Immature natural killer cell (primary cell): ENCODE measurements at regions not wholly inside any gene's neighbourhood (a gene's known extent, or its start where the extent isn't known, plus 50 kb on each side); places are given as distances from the start of the nearest gene placed in this dataset.

Experiments
- DNase-seq, 3 donors: peaks; one replicate each; pipeline ENCODE4 v3.0.0; 2022; ENCODE audit warnings: mixed read lengths in 1 of 3
- H3K27ac Mint-ChIP-seq, 6 donors: one replicate each; pipeline ENCODE4 v1.8.0; 2020; ENCODE audit warnings: mixed read lengths in 6 of 6, mild to moderate bottlenecking in 5 of 6, inconsistent platforms in 4 of 6, moderate library complexity in 3 of 6
- H3K27me3 Mint-ChIP-seq, 3 donors: one replicate each; pipeline ENCODE4 v1.8.0; 2020 to 2021; ENCODE audit warnings: low read depth in 3 of 3, mild to moderate bottlenecking in 3 of 3, mixed read lengths in 3 of 3, moderate library complexity in 3 of 3, inconsistent platforms in 1 of 3
- H3K36me3 Mint-ChIP-seq, 3 donors: one replicate each; pipeline ENCODE4 v1.8.0; 2020; ENCODE audit warnings: mixed read lengths in 3 of 3, inconsistent platforms in 2 of 3, mild to moderate bottlenecking in 2 of 3
- H3K4me1 Mint-ChIP-seq, 2 donors: one replicate each; pipeline ENCODE4 v1.8.0; 2020; ENCODE audit warnings: inconsistent platforms in 2 of 2, mild to moderate bottlenecking in 2 of 2, mixed read lengths in 2 of 2, moderate library complexity in 1 of 2
- H3K4me3 Mint-ChIP-seq, 5 donors: one replicate each; pipeline ENCODE4 v1.8.0; 2020; ENCODE audit warnings: mild to moderate bottlenecking in 5 of 5, mixed read lengths in 5 of 5, inconsistent platforms in 3 of 5, moderate library complexity in 3 of 5
- H3K9me3 Mint-ChIP-seq, 6 donors: one replicate each; pipeline ENCODE4 v1.8.0; 2020; ENCODE audit warnings: mild to moderate bottlenecking in 6 of 6, mixed read lengths in 6 of 6, inconsistent platforms in 4 of 6, moderate library complexity in 3 of 6

- Mint-ChIP-seq H3K27me3 (peaks cover 0 to 4% (median 2%) of the 10 kb centered on the region in 3 donors), H3K9me3 (peaks cover 0 to 7% (median under 1%) of the 10 kb centered on the region in 6 donors), H3K4me3 (no peak overlapping the region), H3K4me1 (no peaks in the 10 kb centered on the region), H3K27ac (no peak overlapping the region), H3K36me3 (no peaks in the 10 kb centered on the region)
- DNase-seq, result no peak
Measured at GRCh38 chr18:78169174-78169864, 810.3 kb upstream of the SALL3 start.

DNA sequence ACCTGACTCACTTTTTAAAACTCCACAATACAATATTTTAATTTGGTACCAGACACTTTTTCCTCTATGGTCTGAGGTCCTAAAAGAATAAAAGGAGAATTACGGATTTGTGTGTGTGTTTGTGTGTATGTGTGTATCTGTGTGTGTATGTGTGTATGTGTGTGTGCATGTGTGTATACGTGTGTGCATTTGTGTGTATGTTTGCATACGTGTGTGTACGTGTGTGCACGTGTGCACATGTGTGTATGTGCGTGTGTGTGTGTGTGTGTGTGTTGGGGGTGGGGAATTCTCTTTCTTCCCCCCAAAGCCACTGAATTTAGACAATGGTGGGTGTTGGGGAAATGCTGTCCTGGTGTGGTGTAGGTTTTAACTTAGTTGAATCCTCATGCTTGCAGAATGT lies 807.7 kb upstream of the SALL3 start:
- DNase-seq, result no peak
- H3K4me3 Mint-ChIP-seq, result no peak overlapping the region
- no peaks in the 10 kb centered on the region for H3K36me3 Mint-ChIP-seq
- no peaks in the 10 kb centered on the region for H3K4me1 Mint-ChIP-seq
- H3K27me3 Mint-ChIP-seq, result peaks cover 0 to 4% (median 4%) of the 10 kb centered on the region in 3 donors
- H3K27ac Mint-ChIP-seq, result no peak overlapping the region
- peaks cover 0 to 8% (median 3%) of the 10 kb centered on the region in 6 donors for H3K9me3 Mint-ChIP-seq

DNA sequence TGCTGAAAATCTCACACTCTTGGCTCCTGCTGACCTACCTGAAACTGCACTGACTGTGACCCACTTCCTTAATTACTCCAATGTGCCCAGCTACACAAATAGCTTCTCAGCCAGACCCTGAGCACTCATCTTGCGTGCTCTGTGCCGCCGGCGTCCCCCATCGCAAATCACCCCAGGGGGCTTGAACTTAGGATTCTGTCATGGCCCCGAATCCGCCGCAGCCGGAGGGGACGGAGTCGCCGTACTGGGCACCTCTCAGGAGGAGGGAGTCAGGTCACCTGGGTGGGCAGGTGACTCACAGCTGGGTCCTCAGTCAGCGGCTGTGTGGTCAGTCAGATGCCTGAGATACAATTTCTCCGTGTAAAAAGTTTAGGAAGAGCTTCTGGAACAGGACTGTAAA lies 804.9 kb upstream of the SALL3 start:
- H3K4me3 Mint-ChIP-seq, result no peak overlapping the region
- no peak overlapping the region for H3K27ac Mint-ChIP-seq
- no peak for DNase-seq
- no peaks in the 10 kb centered on the region for H3K4me1 Mint-ChIP-seq
- H3K27me3 Mint-ChIP-seq, result peaks cover 0 to 6% (median 4%) of the 10 kb centered on the region in 3 donors
- H3K9me3 Mint-ChIP-seq, result peaks cover 0 to 8% (median 0%) of the 10 kb centered on the region in 6 donors
- H3K36me3 Mint-ChIP-seq, result no peaks in the 10 kb centered on the region

- no peak overlapping the region for H3K4me3 Mint-ChIP-seq
- DNase-seq, result no peak
- H3K27ac Mint-ChIP-seq, result no peak overlapping the region
- H3K36me3 Mint-ChIP-seq, result no peaks in the 10 kb centered on the region
- peaks cover 3 to 25% (median 10%) of the 10 kb centered on the region in 6 donors for H3K9me3 Mint-ChIP-seq
- H3K27me3 Mint-ChIP-seq, result peaks cover 0 to 6% (median 0%) of the 10 kb centered on the region in 3 donors
- no peaks in the 10 kb centered on the region for H3K4me1 Mint-ChIP-seq
Measured at GRCh38 chr18:78178812-78179211, 800.8 kb upstream of the SALL3 start.

- Mint-ChIP-seq H3K27me3 (peaks cover 0 to 2% (median 0%) of the 10 kb centered on the region in 3 donors), H3K36me3 (no peaks in the 10 kb centered on the region), H3K9me3 (peaks cover 3 to 25% (median 15%) of the 10 kb centered on the region in 6 donors), H3K4me3 (no peak overlapping the region), H3K4me1 (no peaks in the 10 kb centered on the region), H3K27ac (no peak overlapping the region)
- DNase-seq, result no peak
Measured at GRCh38 chr18:78180741-78181140, 798.9 kb upstream of the SALL3 start.

GRCh38 chr18:78183815-78184214 lies 795.8 kb upstream of the SALL3 start:
- no peaks in the 10 kb centered on the region for H3K36me3 Mint-ChIP-seq
- no peak overlapping the region for H3K27ac Mint-ChIP-seq
- peaks cover 3 to 19% (median 14%) of the 10 kb centered on the region in 6 donors for H3K9me3 Mint-ChIP-seq
- H3K4me1 Mint-ChIP-seq, result no peaks in the 10 kb centered on the region
- peaks cover 0 to 2% (median 0%) of the 10 kb centered on the region in 3 donors for H3K27me3 Mint-ChIP-seq
- DNase-seq, result no peak
- H3K4me3 Mint-ChIP-seq, result no peak overlapping the region

DNA sequence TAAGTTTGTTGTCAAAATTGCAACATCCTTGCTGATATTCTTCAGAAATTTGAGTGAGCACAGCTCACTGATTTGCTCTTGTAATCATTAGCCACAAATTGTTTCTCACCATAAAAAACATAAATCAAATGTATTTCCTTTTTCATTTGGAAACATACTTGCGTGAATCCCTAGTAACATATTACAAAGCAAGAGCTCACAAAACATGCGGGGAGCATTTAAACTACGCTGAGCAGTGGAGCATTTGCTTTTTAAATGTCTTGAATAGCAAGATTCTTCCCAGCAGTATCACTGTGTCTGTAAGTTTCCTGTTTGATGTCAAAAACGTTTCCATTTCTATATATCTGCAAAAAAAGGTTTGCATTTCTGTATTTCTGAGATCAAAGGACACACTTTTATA lies 788.3 kb upstream of the SALL3 start:
- DNase-seq, result no peak
- H3K9me3 Mint-ChIP-seq, result peaks cover 0 to 5% (median 0%) of the 10 kb centered on the region in 6 donors
- peaks cover 2 to 5% (median 3%) of the 10 kb centered on the region in 3 donors for H3K27me3 Mint-ChIP-seq
- no peak overlapping the region for H3K4me3 Mint-ChIP-seq
- no peaks in the 10 kb centered on the region for H3K4me1 Mint-ChIP-seq
- no peaks in the 10 kb centered on the region for H3K36me3 Mint-ChIP-seq
- no peak overlapping the region for H3K27ac Mint-ChIP-seq

DNA sequence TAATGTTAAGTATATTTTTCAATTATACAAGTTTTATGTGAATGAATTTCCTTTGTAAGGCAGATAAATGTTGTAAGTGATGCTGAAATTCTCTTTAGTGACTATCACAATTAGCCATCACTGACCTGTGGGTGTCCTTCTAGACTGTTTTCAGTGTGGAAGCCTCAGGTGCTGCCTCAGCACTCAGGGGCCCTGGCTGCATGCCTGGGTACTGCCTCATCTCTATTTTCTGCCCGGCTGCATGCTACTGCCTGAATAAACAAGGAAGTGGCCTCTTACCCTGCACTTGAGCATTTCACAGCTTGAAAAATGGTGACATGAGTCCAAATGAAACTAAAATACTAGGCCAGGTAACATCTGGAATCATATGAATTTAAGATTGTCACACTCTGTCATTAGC lies 787.6 kb upstream of the SALL3 start:
- H3K27me3 Mint-ChIP-seq, result peaks cover 2 to 5% (median 3%) of the 10 kb centered on the region in 3 donors
- no peak overlapping the region for H3K27ac Mint-ChIP-seq
- no peaks in the 10 kb centered on the region for H3K4me1 Mint-ChIP-seq
- no peak for DNase-seq
- H3K9me3 Mint-ChIP-seq, result peaks cover 0 to 5% (median 0%) of the 10 kb centered on the region in 6 donors
- H3K4me3 Mint-ChIP-seq, result no peak overlapping the region
- no peaks in the 10 kb centered on the region for H3K36me3 Mint-ChIP-seq

- no peak overlapping the region for H3K27ac Mint-ChIP-seq
- H3K4me1 Mint-ChIP-seq, result no peaks in the 10 kb centered on the region
- peaks cover 0 to 2% (median 0%) of the 10 kb centered on the region in 6 donors for H3K9me3 Mint-ChIP-seq
- DNase-seq, result no peak
- no peak overlapping the region for H3K4me3 Mint-ChIP-seq
- H3K27me3 Mint-ChIP-seq, result peaks cover 3 to 4% (median 3%) of the 10 kb centered on the region in 3 donors
- H3K36me3 Mint-ChIP-seq, result no peaks in the 10 kb centered on the region
Measured at GRCh38 chr18:78196280-78196679, 783.3 kb upstream of the SALL3 start.

DNA sequence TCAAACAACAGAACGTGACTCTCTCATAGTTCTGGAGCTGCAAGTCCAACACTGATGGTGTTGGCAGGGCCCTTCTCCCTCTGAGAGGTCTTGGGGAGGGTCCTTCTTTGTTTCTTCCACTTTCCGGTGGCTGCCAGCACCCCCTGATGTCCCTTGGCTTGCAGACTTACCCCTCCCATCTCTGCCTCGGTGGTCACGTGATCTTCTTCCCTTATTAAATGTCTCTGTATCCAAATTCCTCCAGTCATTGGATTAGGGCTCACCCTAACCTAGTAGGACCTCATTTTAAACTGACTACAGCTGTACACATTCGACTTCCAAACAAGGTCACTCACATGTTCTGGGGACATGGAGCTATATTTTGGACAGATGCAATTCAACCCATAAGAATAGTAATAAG lies 780.6 kb upstream of the SALL3 start:
- no peak for DNase-seq
- no peaks in the 10 kb centered on the region for H3K4me1 Mint-ChIP-seq
- no peaks in the 10 kb centered on the region for H3K36me3 Mint-ChIP-seq
- peaks cover 2 to 5% (median 3%) of the 10 kb centered on the region in 3 donors for H3K27me3 Mint-ChIP-seq
- H3K9me3 Mint-ChIP-seq, result peaks cover 0 to 7% (median under 1%) of the 10 kb centered on the region in 6 donors
- H3K27ac Mint-ChIP-seq, result no peak overlapping the region
- no peak overlapping the region for H3K4me3 Mint-ChIP-seq

DNA sequence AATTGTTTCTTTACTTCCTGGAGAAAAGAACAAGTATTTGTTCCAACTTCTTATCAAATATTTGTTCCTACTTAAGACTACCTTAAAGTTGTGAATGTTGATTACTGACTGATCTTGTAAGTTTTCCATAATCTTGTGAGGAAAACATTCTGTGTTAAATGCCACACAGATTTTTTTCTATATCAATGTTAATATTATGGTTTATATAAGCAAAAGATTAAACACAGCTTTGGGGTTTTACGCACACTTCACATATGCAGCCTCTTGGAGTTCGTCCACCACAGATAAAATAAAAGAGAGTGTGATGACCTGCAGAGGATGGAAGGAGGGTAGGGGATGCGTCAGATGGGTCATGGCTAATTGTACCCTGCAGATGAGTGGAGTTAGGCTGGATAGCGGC lies 780.0 kb upstream of the SALL3 start:
- Mint-ChIP-seq H3K27ac (no peak overlapping the region), H3K4me1 (no peaks in the 10 kb centered on the region), H3K9me3 (peaks cover 0 to 7% (median under 1%) of the 10 kb centered on the region in 6 donors), H3K36me3 (no peaks in the 10 kb centered on the region), H3K4me3 (no peak overlapping the region), H3K27me3 (peaks cover 2 to 3% (median 3%) of the 10 kb centered on the region in 3 donors)
- no peak for DNase-seq

DNA sequence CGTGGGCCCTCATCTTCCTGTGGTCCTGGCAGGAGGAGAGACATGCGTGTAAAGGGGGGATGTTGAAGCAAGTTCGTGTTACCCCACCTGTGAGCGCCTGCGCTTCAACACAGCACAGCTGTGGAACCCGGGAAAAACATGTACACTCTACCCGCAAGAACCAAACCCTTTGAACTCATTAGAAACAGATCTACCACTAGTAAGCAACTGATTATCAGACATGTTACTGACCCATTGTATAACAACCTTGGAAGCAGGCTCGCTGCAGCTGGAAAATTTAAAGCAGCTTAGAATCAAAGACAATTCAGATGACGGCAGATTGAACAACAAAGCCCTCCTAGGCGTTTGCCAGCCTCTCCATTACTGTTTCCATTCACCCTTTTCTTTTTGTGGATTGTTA lies 771.7 kb upstream of the SALL3 start:
- Mint-ChIP-seq H3K27me3 (peaks cover 0 to 3% (median 2%) of the 10 kb centered on the region in 3 donors), H3K4me3 (no peak overlapping the region), H3K4me1 (no peaks in the 10 kb centered on the region), H3K27ac (no peak overlapping the region), H3K9me3 (peaks cover 0 to 7% (median 0%) of the 10 kb centered on the region in 6 donors), H3K36me3 (no peaks in the 10 kb centered on the region)
- DNase-seq, result no peak

GRCh38 chr18:78208461-78208860 lies 771.2 kb upstream of the SALL3 start:
- DNase-seq, result no peak
- no peak overlapping the region for H3K4me3 Mint-ChIP-seq
- peaks cover 0 to 7% (median 0%) of the 10 kb centered on the region in 6 donors for H3K9me3 Mint-ChIP-seq
- H3K36me3 Mint-ChIP-seq, result no peaks in the 10 kb centered on the region
- H3K4me1 Mint-ChIP-seq, result no peaks in the 10 kb centered on the region
- peaks cover 0 to 3% (median 2%) of the 10 kb centered on the region in 3 donors for H3K27me3 Mint-ChIP-seq
- no peak overlapping the region for H3K27ac Mint-ChIP-seq

GRCh38 chr18:78213361-78213994 lies 766.1 kb upstream of the SALL3 start:
- Mint-ChIP-seq H3K27me3 (peaks cover under 1 to 3% (median 2%) of the 10 kb centered on the region in 3 donors), H3K27ac (no peak overlapping the region), H3K4me1 (no peaks in the 10 kb centered on the region), H3K36me3 (no peaks in the 10 kb centered on the region), H3K9me3 (peaks cover 0 to 4% (median 0%) of the 10 kb centered on the region in 6 donors), H3K4me3 (no peak overlapping the region)
- no peak for DNase-seq
